B cell (primary cell): ENCODE measurements at regions not wholly inside any gene's neighbourhood (a gene's known extent, or its start where the extent isn't known, plus 50 kb on each side); places are given as distances from the start of the nearest gene placed in this dataset.

ENCODE experiments used
- ATAC-seq: fragments of 200-7000 bp; cut with Tn5 transposase; one replicate; pipeline ENCODE4 v1.10.0; 2021; ENCODE audit warnings: low read depth, mild to moderate bottlenecking, moderate number of reproducible peaks, moderate library complexity
- CTCF ChIA-PET: fragments of 350-600 bp; sonication (Branson Sonifier 250); formaldehyde crosslinking; loops from one replicate; lab custom pipeline; 2021; ENCODE audit warnings: antibody characterized with exemption, inconsistent platforms; lab: Charles Lee
- POLR2A ChIA-PET: fragments of 350-600 bp; sonication (Branson Sonifier 250); formaldehyde crosslinking; loops from one replicate; lab custom pipeline; 2021; ENCODE audit warnings: antibody characterized with exemption; lab: Charles Lee
- DNase-seq: peaks from one replicate; pipeline ENCODE4 v3.0.0; 2013
- H2AFZ ChIP-seq: 2 replicates; pipeline ENCODE4 v1.6.1; 2012; ENCODE audit warnings: mild to moderate bottlenecking, low read depth, low read length; ENCODE audit not compliant: insufficient read depth, poor library complexity, severe bottlenecking
- H3K27ac ChIP-seq, 2 donors: 1 replicate in 1 of 2; 2 replicates in 1 of 2; pipeline ENCODE4 v1.5.1; 2012 to 2013; ENCODE audit warnings: low read length in 2 of 2, mild to moderate bottlenecking in 2 of 2, moderate library complexity in 1 of 2
- H3K27me3 ChIP-seq, 4 experiments: fragments of 200-600 bp in 1 of 4; sonication (generic) in 1 of 4; replicated peaks in 1 of 4; 1 replicate in 2 of 4; 2 replicates in 2 of 4; pipeline versions ENCODE4 v1.6.1 to v1.7.0; 2013 to 2016; ENCODE audit warnings: low read length in 3 of 4, mild to moderate bottlenecking in 2 of 4, mixed read lengths in 1 of 4, moderate library complexity in 1 of 4; ENCODE audit not compliant: insufficient read depth in 4 of 4, control insufficient read depth in 3 of 4; ENCODE audit errors: control extremely low read depth in 1 of 4
- H3K36me3 ChIP-seq, 2 experiments: replicated peaks in 1 of 2; 1 replicate in 1 of 2; 2 replicates in 1 of 2; pipeline versions ENCODE4 v1.6.1 to v1.7.1; 2013; ENCODE audit warnings: low read length in 1 of 2; ENCODE audit not compliant: insufficient read depth in 2 of 2, control insufficient read depth in 1 of 2; ENCODE audit errors: control extremely low read depth in 1 of 2, extremely low read depth in 1 of 2
- H3K4me1 ChIP-seq, 2 donors: fragments of 200-600 bp in 1 of 2; sonication (generic) in 1 of 2; 1 replicate in 1 of 2; 2 replicates in 1 of 2; pipeline versions ENCODE4 v1.5.1 to v1.6.1; 2013 to 2017; ENCODE audit warnings: low read length in 2 of 2; ENCODE audit not compliant: control insufficient read depth in 2 of 2, insufficient read depth in 2 of 2
- H3K4me2 ChIP-seq: replicated peaks from 2 replicates; pipeline ENCODE3; 2012; ENCODE audit warnings: mild to moderate bottlenecking, low read depth, low read length; ENCODE audit not compliant: poor library complexity, severe bottlenecking
- H3K4me3 ChIP-seq, 5 experiments: fragments of 200-600 bp in 1 of 5; sonication (generic) in 1 of 5; 1 replicate in 3 of 5; 2 replicates in 2 of 5; pipeline versions ENCODE4 v1.5.1 to v1.7.0; 2011 to 2016; ENCODE audit warnings: low read length in 4 of 5, mild to moderate bottlenecking in 4 of 5, low read depth in 2 of 5, control low read depth in 1 of 5, moderate library complexity in 1 of 5; ENCODE audit not compliant: insufficient read depth in 1 of 5; ENCODE audit errors: control extremely low read depth in 1 of 5, extremely low read depth in 1 of 5
- H3K79me2 ChIP-seq: fragments of 200-600 bp; sonication (generic); one replicate; pipeline ENCODE4 v1.6.0; 2016; ENCODE audit warnings: low read length; ENCODE audit not compliant: control insufficient read depth, insufficient read depth
- H3K9ac ChIP-seq: fragments of 200-600 bp; sonication (generic); 2 replicates; pipeline ENCODE4 v1.6.1; 2017; ENCODE audit warnings: mild to moderate bottlenecking, low read length, moderate library complexity
- H3K9me3 ChIP-seq, 3 donors: one replicate each; pipeline versions ENCODE4 v1.6.1 to v1.7.1; 2013; ENCODE audit warnings: low read length in 2 of 3; ENCODE audit not compliant: control insufficient read depth in 2 of 3, insufficient read depth in 1 of 3; ENCODE audit errors: control extremely low read depth in 1 of 3
- H4K20me1 ChIP-seq: 2 replicates; pipeline ENCODE4 v1.6.0; 2012; ENCODE audit warnings: mild to moderate bottlenecking, low read length; ENCODE audit not compliant: insufficient read depth, control insufficient read depth, poor library complexity, severe bottlenecking
- H3K27ac Mint-ChIP-seq: one replicate; pipeline ENCODE4 v1.8.0; 2021; ENCODE audit warnings: mixed read lengths
- H3K27me3 Mint-ChIP-seq: one replicate; pipeline ENCODE4 v1.8.0; 2021; ENCODE audit warnings: mixed read lengths
- H3K4me1 Mint-ChIP-seq: one replicate; pipeline ENCODE4 v1.8.0; 2021; ENCODE audit warnings: mixed read lengths
- H3K4me3 Mint-ChIP-seq: one replicate; pipeline ENCODE4 v1.8.0; 2021; ENCODE audit warnings: mixed read lengths
- H3K9me3 Mint-ChIP-seq: one replicate; pipeline ENCODE4 v1.8.0; 2022; ENCODE audit warnings: mixed read lengths; ENCODE audit not compliant: insufficient read depth
- EZH2 ChIP-seq: IDR thresholded peaks from 2 replicates; pipeline ENCODE4 v1.6.1; 2012; ENCODE audit warnings: borderline replicate concordance, low read depth, mild to moderate bottlenecking, moderate library complexity, low read length; ENCODE audit not compliant: insufficient read depth, poor library complexity, severe bottlenecking
- whole genome bisulfite sequencing: methylation state at CpG from one replicate; pipeline ENCODE4 v1.1.5; 2013; ENCODE audit warnings: missing lambda C conversion rate; ENCODE audit not compliant: insufficient coverage; 5-methylcytosine and 5-hydroxymethylcytosine counted together
- intact Hi-C: fragments of 100-400 bp; cut with micrococcal nuclease; formaldehyde crosslinking; loops from one replicate; pipeline ENCODE4 v1.10.0; 2022
- TF ChIP-seq, protein P1 (sequence below): fragments of 200-600 bp; IDR thresholded peaks from one replicate; pipeline ENCODE4 v1.8.0; 2022; ENCODE audit warnings: antibody characterized with exemption, mild to moderate bottlenecking

DNA sequence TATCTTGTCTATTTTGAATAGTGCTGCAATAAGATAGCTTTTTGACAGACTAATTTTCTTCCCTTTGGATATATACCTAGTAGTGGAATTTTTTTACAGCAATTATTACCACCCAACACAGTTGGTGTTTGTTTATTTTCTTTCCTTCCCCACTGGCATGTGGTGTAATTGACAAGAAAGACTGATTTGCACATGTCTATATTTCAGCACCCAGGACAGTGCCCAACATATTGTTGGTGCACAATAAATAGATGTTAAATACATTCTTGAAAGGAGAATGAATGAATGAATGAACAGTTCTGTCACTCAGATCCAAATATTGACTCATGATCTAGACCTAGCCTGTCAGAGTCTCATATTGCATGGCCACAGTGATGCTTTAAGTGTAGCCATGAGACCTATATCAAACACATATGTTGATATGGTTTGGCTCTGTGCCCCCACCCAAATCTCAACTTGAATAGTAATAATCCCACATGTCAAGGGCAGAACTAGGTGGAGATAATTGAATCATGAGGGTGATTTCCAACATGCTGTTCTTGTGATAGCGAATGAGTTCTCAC is 538.2 kb downstream of the NYAP2 start:
- no peak for DNase-seq
- Histone ChIP-seq H2AFZ (no peak overlapping the region), H3K27me3 (no peaks in the 10 kb centered on the region), H3K4me2 (no peak overlapping the region), H3K9me3 (no peaks in the 10 kb centered on the region), H3K4me1 (no peaks in the 10 kb centered on the region), H3K9ac (no peak overlapping the region), H3K79me2 (no peaks in the 10 kb centered on the region), H4K20me1 (no peaks in the 10 kb centered on the region), H3K27ac (no peak overlapping the region), H3K36me3 (no peaks in the 10 kb centered on the region), H3K4me3 (no peak overlapping the region)
- Mint-ChIP-seq H3K27me3 (peaks cover 3% of the 10 kb centered on the region), H3K4me1 (no peaks in the 10 kb centered on the region), H3K9me3 (no peaks in the 10 kb centered on the region), H3K27ac (no peak overlapping the region), H3K4me3 (no peak overlapping the region)
- POLR2A ChIA-PET = no interaction called here
- no peak for ATAC-seq
- no peak for TF ChIP-seq EZH2
- TF ChIP-seq, protein P1, sequence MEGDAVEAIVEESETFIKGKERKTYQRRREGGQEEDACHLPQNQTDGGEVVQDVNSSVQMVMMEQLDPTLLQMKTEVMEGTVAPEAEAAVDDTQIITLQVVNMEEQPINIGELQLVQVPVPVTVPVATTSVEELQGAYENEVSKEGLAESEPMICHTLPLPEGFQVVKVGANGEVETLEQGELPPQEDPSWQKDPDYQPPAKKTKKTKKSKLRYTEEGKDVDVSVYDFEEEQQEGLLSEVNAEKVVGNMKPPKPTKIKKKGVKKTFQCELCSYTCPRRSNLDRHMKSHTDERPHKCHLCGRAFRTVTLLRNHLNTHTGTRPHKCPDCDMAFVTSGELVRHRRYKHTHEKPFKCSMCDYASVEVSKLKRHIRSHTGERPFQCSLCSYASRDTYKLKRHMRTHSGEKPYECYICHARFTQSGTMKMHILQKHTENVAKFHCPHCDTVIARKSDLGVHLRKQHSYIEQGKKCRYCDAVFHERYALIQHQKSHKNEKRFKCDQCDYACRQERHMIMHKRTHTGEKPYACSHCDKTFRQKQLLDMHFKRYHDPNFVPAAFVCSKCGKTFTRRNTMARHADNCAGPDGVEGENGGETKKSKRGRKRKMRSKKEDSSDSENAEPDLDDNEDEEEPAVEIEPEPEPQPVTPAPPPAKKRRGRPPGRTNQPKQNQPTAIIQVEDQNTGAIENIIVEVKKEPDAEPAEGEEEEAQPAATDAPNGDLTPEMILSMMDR = no peak
- intact Hi-C loops = no loop called here
- CTCF ChIA-PET = no interaction called here
- WGBS = no CpG with 5 or more reads among the region's 1 CpG

DNA sequence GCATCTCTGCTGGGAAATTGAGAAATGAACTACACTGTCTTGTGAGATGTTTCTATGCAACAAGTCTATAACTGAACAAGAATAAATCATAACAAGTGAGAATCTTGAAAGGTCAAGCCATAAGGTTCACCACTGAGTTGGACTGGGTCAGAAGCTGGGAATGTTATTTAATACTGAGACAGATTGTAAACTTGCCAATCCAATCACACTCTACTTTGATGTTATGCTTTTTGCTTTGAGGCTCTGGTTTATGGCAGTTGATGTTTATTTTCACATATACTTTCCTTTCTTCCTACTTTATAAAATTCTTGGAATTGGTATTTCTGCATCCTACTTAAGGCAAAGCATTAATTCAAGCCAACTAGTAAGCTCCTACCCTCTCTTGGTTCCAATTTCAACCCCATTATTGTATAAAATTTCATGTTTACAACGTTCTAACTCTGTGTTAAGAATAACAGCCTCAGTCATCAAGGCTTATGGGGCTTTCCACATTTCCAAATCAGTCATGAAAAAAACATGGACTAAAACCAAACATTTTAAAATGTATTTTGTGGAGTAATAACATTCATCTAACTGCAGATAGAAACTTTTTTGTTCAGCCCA is 533.4 kb downstream of the NYAP2 start:
- intact Hi-C loops = no loop called here
- Histone ChIP-seq H4K20me1 (no peaks in the 10 kb centered on the region), H3K4me1 (no peaks in the 10 kb centered on the region), H3K4me3 (no peak overlapping the region), H3K27me3 (no peaks in the 10 kb centered on the region), H3K9ac (no peak overlapping the region), H3K79me2 (no peaks in the 10 kb centered on the region), H3K27ac (no peak overlapping the region), H2AFZ (no peak overlapping the region), H3K36me3 (no peaks in the 10 kb centered on the region), H3K4me2 (no peak overlapping the region), H3K9me3 (no peaks in the 10 kb centered on the region)
- ChIA-PET POLR2A (no interaction called here), CTCF (no interaction called here)
- Mint-ChIP-seq H3K27me3 (no peaks in the 10 kb centered on the region), H3K9me3 (no peaks in the 10 kb centered on the region), H3K4me1 (no peaks in the 10 kb centered on the region), H3K4me3 (no peak overlapping the region), H3K27ac (no peak overlapping the region)
- no peak for ATAC-seq
- TF ChIP-seq EZH2 = no peak
- TF ChIP-seq, protein P1 = no peak
- no CpG with 5 or more reads among the region's 1 CpG for WGBS
- no peak for DNase-seq
